ENCODE measurements at regions not wholly inside any gene's neighbourhood (a gene's known extent, or its start where the extent isn't known, plus 50 kb on each side); places are given as distances from the start of the nearest gene placed in this dataset.
"Not testable (repeated sequence)": the region's sequence is repeated elsewhere in the genome, so short reads cannot be mapped to it uniquely, and the experiment has no call there.

- DNase-seq (ENCODE audit: low spot score), result no peak
These were observed 68.8 kb downstream of the SSX7 start for GRCh38 chrX:52585892-52586291.

- DNase-seq (ENCODE audit: low spot score), result no peak
These were observed 60.8 kb upstream of the XAGE1B start for GRCh38 chrX:52577464-52578173.

- no peak for DNase-seq (ENCODE audit: low spot score)
These were observed 60.1 kb upstream of the XAGE1B start for GRCh38 chrX:52576946-52577345.

GRCh38 chrX:52576474-52576873 lies 59.6 kb upstream of the XAGE1B start:
- no peak for DNase-seq (ENCODE audit: low spot score)

DNA sequence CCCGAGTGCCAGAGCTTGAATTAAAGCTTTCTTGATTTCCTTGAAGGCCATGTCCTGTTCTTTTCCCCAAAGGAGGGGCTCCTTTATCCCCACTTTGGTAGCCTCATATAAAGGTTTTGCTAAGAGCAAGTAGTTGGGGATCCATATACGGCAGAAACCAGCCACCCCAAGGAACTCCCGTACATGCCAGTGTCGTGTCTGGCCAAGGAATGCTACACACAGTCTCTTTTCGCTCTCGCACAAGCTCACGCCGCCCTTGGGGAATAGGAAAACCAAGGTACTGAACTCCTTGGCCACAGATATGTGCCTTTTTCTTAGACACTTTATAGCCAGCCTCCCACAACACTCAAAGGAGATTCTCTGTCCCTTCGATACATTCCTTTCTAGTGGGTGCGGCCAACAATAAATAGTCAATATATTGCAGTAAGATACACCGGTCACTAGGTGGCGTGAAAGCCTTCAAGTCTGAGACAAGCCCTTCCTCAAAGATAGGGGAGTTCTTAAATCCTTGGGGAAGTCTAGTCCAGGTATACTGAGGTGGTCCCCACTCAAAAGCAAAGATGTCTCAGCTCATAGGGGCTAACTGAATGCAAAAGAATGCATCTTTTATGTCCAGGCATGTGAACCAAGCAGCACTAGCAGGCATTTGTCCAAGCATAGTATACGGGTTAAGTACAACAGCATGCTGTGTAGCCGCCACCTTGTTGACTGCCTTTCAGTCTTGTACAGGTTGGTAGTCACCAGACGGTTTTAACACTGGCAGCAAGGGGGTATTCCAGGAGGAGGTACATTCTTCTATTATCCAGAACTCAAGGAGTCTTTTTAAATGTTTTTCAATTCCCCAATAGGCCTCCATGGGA lies 57.8 kb upstream of the XAGE1B start:
- DNase-seq (ENCODE audit: low spot score), result peak; percentile 58

GRCh38 chrX:52568146-52568545 lies 51.3 kb upstream of the XAGE1B start:
- not testable (repeated sequence) for DNase-seq (ENCODE audit: low spot score)
